HepG2 (cell line): ENCODE measurements at regions not wholly inside any gene's neighbourhood (a gene's known extent, or its start where the extent isn't known, plus 50 kb on each side); places are given as distances from the start of the nearest gene placed in this dataset.

ENCODE experiments used
- CTCF ChIP-seq: sonication (generic); formaldehyde crosslinking; IDR thresholded peaks from 2 replicates; pipeline ENCODE4 v1.5.0; 2020; ENCODE audit warnings: mild to moderate bottlenecking, missing genetic modification reagents, moderate library complexity
- KDM4B ChIP-seq: sonication (generic); formaldehyde crosslinking; IDR thresholded peaks from 2 replicates; pipeline ENCODE4 v1.4.0; 2020; ENCODE audit warnings: missing genetic modification reagents

- TF ChIP-seq KDM4B = no peak
- no peak for TF ChIP-seq CTCF
These were observed 408.5 kb upstream of the DCN start for GRCh38 chr12:91590966-91591638.
